ENCODE measurements at regions not wholly inside any gene's neighbourhood (a gene's known extent, or its start where the extent isn't known, plus 50 kb on each side); places are given as distances from the start of the nearest gene placed in this dataset.

- TF ChIP-seq, protein P1, sequence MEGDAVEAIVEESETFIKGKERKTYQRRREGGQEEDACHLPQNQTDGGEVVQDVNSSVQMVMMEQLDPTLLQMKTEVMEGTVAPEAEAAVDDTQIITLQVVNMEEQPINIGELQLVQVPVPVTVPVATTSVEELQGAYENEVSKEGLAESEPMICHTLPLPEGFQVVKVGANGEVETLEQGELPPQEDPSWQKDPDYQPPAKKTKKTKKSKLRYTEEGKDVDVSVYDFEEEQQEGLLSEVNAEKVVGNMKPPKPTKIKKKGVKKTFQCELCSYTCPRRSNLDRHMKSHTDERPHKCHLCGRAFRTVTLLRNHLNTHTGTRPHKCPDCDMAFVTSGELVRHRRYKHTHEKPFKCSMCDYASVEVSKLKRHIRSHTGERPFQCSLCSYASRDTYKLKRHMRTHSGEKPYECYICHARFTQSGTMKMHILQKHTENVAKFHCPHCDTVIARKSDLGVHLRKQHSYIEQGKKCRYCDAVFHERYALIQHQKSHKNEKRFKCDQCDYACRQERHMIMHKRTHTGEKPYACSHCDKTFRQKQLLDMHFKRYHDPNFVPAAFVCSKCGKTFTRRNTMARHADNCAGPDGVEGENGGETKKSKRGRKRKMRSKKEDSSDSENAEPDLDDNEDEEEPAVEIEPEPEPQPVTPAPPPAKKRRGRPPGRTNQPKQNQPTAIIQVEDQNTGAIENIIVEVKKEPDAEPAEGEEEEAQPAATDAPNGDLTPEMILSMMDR (IDR thresholded peaks at IDR 0.05) = no peak
- no peak for TF ChIP-seq POLR2A (IDR thresholded peaks at IDR 0.05)
Observed at GRCh38 chr7:119681336-119681735, 591.6 kb upstream of the KCND2 start.
